HepG2 (cell line): ENCODE measurements at regions not wholly inside any gene's neighbourhood (a gene's known extent, or its start where the extent isn't known, plus 50 kb on each side); places are given as distances from the start of the nearest gene placed in this dataset.

ENCODE experiments used
- NFRKB ChIP-seq: fragments of 450-650 bp; IDR thresholded peaks from 2 replicates; pipeline ENCODE4 v1.6.1; 2017
- ZNF572 ChIP-seq: sonication (generic); formaldehyde crosslinking; IDR thresholded peaks from 2 replicates; pipeline ENCODE4 v1.5.1; 2020; ENCODE audit warnings: mild to moderate bottlenecking, missing genetic modification reagents

DNA sequence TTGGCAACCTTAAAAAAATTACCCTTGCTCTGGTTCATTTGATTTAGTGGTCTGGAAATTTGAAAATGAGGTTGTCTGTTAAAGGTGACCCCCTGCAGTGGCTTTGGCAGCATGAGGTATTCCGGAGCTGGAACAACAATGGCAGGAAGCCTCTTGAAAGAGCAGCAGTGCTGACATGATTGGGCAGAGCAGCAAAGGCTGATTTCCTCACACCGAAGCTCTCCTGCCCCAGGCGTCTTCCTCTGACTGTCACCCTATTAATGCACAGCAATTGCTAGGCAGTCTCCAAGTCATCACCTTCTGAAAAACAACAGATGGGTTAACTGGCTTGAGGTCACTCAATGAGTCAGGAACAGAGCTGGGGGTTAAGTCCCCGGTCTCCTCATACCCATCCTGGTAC, 241.8 kb upstream of the MMS22L start:
- no peak for TF ChIP-seq ZNF572 (CRISPR knock-in tag)
- TF ChIP-seq NFRKB = no peak
